Activated T-cell treated with anti-CD3 and anti-CD28 coated beads, Interleukin-2, amount 50 U/mL, for 1 hour (primary cell): ENCODE measurements at regions not wholly inside any gene's neighbourhood (a gene's known extent, or its start where the extent isn't known, plus 50 kb on each side); places are given as distances from the start of the nearest gene placed in this dataset.
"Not testable (repeated sequence)": the region's sequence is repeated elsewhere in the genome, so short reads cannot be mapped to it uniquely, and the experiment has no call there.

ENCODE experiments used
- DNase-seq: peaks from one replicate; pipeline ENCODE4 v3.0.0-alpha.2; 2020

- DNase-seq: no peak
Observed at GRCh38 chr14:40345334-40345733, 913.1 kb upstream of the FBXO33 start.

- DNase-seq: no peak
Observed at GRCh38 chr14:40340708-40341107, 908.5 kb upstream of the FBXO33 start.

DNA sequence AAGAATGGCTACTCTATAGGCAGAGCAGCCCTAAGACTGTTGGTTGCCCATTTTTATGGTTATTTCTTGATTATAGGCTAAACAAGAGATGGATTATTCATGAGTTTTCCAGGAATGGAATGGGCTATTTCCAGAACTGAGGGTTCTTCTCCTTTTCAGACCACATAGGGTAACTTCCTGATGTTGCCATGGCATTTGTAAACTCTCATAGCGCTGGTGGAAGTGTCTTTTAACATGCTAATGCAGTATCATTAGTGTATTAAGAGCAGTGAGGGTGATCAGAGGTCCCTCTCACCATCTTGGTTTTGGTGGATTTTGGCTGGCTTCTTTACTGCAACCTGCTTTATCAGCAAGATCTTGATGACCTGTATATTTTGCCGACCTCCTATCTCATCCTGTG, 904.6 kb upstream of the FBXO33 start:
- DNase-seq: no peak

GRCh38 chr14:40326519-40326918, 894.3 kb upstream of the FBXO33 start:
- not testable (repeated sequence) for DNase-seq

DNA sequence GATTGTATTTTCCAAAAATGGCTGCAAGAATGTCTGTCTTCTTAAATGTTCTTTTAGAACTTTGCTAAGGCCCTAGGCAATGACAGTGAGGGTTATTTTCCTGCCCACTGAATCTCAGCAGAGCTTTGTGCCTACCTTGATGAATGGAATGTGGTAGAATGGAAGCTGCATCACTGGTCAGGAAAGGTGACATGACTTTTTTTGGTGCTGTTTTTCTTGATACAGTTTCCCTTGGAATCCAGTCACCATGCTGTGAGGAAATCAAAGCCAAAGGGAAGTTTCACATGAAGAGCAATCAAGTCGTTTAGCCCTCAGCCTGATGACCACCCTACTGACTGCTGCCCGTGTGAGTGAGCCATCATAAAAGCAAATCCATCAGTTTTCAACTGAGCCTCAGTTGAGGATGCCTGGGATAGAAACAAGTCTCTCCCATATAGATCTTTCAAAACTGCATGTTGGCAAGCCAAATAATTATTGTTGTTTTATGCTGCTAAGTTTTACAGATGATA, 886.0 kb upstream of the FBXO33 start:
- no peak for DNase-seq

DNA sequence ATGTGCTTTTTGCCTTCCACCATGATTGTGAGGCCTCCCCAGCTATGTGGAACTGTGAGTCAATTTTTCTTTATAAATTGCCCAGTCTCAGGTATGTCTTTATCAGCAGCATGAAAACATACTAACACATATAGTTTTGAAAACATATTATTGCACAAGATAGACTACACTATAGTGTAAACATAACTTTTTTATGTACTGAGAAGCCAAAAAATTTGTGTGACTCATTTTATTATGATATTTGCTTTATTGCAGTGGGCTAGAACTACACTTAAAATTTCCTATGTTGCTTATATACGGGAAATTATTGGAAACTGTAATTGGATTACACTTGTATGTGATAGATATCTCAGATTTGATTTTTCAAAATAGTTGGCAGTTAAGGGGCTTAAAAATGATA, 885.5 kb upstream of the FBXO33 start:
- no peak for DNase-seq

- no peak for DNase-seq
Observed at GRCh38 chr14:40312296-40312695, 880.1 kb upstream of the FBXO33 start.

- no peak for DNase-seq
Observed at GRCh38 chr14:40309124-40309523, 876.9 kb upstream of the FBXO33 start.

DNA sequence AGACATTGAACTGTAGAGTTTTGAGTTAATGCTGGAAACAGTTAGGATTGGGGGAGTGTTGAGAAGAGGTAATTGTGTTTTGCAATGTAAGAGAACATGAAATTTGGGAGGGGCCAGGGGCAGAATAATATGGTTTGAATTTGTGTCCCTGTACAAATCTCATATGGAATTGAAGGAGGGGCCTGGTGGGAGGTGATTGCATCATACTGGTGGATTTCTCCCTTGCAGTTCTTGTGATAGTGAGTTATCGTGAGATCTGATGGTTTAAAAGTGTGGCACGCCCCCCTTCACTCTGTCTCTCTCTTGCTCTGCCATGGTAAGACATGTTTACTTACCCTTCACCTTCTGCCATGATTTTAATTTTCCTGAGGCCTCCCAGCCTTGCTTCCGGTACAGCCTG, 876.0 kb upstream of the FBXO33 start:
- DNase-seq: no peak

GRCh38 chr14:40296821-40297220, 864.6 kb upstream of the FBXO33 start:
- DNase-seq: no peak

GRCh38 chr14:40292664-40293063, 860.4 kb upstream of the FBXO33 start:
- DNase-seq: no peak

DNA sequence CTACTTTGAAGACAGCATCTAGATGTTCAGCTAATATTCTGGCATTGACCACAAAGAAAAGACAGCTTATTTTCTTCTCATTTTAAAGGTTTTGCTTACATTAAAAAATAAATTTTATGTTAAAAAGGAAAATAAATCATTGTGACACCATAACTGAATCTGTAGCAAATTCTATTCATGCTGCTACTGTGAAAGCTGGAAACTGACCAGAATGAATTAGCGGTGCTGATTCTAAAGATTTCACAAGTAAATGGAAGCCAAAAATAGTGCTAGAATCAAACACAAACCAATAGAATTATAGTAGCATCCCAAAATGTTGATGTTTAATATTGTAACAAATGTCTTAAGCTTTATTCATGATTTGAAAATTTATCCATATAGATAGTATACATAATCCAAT, 850.0 kb upstream of the FBXO33 start:
- DNase-seq: no peak

DNA sequence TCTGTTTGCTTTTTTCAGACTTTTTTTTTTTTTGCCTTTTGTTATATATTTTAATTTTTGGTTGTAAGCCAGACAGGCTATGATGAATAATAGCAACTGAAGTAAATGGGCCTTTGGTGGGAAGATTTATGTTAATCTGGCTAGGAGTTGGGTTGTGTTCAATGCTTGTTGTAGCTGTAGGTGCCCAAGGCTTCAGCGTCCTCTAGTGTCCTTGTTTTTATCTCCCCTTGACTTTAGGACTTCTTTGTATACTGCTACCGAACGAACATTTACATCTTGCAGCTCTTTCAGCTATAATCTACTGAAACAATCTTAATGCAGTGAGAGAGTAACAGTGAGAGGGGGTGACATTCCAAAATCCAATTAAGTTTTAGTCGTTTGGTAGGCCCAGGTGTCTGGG, 848.4 kb upstream of the FBXO33 start:
- no peak for DNase-seq

GRCh38 chr14:40273417-40273816, 841.2 kb upstream of the FBXO33 start:
- no peak for DNase-seq

- no peak for DNase-seq
Observed at GRCh38 chr14:40271480-40271879, 839.2 kb upstream of the FBXO33 start.

- DNase-seq: no peak
Observed at GRCh38 chr14:40269436-40269835, 837.2 kb upstream of the FBXO33 start.

- DNase-seq: no peak
Observed at GRCh38 chr14:40268236-40268635, 836.0 kb upstream of the FBXO33 start.

DNA sequence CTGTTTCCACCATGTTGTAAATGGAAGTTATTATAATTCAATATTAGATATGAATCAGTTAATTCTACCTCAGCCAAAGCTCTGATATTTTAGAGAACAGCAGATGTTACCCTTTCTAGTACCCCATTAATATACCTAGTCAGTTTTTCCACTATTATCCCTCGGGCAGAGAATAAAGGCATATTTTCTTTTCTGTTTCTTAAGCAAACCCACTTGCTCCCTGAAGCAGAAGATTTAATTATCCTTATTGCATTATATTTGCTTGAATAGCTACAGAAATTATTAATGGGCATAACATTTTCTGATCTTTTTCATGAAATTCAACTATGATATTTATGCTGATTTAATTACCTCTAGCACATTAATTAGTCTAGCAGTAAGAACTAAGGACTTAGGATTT, 832.9 kb upstream of the FBXO33 start:
- DNase-seq: no peak

DNA sequence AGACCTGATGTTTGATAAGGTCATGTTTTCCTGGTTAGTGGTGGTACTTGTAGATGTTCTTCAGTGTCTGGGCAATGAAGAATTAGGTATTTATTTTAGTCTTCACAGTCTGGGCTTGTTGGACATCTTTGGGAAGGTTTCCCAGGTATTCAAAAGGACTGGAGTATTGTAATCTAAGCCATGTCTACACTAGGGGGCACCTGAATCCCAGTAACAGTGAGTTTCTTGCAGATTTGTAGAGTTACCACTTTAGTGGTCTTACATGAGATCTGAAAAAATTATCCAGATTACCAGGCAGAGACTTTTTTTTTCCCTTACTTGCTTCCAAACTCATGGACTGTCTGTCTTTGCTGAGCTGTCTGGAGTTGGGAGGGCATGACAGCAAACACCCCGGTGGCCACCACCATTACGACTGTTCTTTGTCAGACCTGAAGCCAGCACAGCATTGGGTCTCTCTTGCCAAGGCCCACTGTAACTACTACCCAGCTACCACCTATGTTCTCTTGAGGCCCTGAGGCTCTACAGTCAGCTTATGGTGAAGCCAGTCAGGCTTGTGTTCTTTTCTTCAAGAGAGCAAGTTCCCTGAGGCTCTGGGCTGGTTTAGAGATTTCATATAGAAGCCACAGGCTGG, 820.7 kb upstream of the FBXO33 start:
- no peak for DNase-seq

GRCh38 chr14:40248671-40249070, 816.4 kb upstream of the FBXO33 start:
- DNase-seq: no peak

DNA sequence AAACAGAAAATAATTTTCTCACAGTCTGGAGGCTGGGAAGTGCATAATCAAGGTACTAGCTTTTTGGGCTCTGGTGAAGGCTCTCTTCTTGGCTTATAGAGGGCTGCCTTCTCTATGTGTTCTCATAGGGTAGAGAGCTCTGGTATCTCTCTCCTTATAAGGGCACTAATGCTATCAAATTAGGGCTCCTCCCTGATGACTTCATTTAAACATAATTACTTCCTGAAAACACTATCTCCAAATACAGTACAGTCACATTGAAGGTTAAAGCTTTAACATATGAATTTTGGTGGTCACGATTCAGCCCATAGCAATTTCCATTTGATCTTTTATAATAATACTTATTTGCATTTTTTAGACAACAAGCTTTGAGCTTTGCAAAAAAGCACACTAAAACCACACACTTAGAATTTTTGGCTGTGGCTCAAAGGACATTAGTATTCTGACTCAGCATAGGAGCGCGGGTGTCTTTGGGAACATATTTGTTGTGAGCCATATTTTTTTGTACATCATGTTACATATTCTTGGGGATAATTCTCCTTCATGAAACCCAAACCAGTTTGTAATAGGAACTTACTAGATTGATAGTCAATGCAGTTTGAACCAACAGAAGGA, 808.1 kb upstream of the FBXO33 start:
- DNase-seq: no peak

DNA sequence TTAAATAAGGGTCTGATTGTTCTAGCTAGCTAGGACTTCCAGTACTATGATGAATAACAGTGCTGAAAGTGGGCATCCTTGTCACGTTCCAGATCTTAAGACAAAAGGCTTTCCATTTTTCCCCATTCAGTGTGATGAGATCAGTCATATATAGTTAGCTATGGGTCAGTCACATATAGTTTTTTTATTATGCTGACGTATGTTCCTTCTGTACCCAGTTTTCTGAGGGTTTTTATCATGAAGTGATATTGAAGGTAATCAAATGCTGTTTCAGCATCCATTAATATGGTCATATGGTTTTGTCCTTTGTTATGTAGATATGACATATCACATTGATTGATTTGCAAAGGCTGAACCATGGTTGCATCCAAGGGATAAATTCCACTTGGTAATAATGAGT, 800.1 kb upstream of the FBXO33 start:
- DNase-seq: no peak

DNA sequence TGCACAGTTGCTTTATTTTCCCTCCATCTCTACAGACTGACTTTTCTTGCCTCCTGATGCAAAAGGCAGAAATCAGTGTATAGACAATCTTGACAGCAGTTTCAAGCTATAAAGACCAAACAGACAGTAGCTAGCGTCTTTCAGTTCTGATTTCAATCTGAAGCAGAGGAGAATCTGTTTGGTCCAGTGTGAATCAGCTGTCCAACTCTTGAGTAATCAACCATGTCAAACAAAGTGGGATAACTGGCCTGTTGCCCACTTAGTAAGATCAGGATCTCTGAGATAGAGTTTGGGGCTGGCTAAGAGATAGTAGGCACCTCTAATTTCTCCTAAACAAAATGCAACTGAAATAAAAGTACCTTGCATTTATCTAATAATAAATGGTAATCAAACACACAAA, 797.4 kb upstream of the FBXO33 start:
- DNase-seq: no peak

DNA sequence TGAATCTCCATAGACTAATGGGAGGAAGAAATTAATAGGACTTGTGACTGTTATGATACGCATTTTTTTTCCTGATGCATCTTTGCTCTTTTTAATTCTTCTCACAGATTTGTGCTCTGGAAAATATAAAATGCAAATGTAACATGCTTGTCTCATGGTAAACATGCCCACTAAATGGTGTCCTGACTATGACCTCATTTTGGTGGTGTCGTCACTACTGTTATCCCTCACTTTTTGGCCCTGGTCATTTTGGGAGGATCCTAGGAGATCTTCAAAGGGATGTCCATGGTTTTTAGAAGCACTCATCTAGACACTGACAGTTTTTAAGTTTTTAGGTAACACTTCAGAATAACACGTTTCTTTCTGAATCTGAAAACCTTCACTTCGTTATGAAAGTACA, 790.8 kb upstream of the FBXO33 start:
- no peak for DNase-seq

GRCh38 chr14:40221428-40221827, 789.2 kb upstream of the FBXO33 start:
- no peak for DNase-seq
